ENCODE measurements at regions not wholly inside any gene's neighbourhood (a gene's known extent, or its start where the extent isn't known, plus 50 kb on each side); places are given as distances from the start of the nearest gene placed in this dataset.

DNA sequence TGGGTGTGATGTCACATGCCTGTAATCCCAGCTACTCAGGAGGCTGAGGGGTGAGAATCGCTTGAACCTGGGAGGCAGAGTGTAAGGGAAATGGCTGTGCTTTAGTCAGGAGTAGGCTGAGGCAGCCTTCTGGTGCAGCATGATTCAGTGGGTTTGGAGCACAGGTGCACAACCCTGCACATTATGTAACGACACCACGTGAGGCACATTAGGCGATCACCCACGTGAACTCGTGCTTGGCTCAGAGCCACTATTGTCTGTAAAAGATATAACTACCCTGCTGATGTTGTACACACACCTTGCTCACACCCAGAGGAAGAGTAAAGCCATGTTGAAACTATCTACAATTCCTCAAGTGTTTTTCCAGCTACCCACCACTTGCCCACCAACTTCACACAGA is 54.8 kb upstream of the ZC3H15 start:
- Histone ChIP-seq H3K9me3 (ENCODE audit: severe bottlenecking) (no peaks in the 10 kb centered on the region), H3K36me3 (no peaks in the 10 kb centered on the region), H3K27me3 (ENCODE audit: insufficient read depth, low read depth, severe bottlenecking) (no peaks in the 10 kb centered on the region), H3K4me3 (ENCODE audit: low read depth, low read length) (no peak overlapping the region), H3K27ac (no peak overlapping the region)
- DNase-seq = no peak
- TF ChIP-seq, protein P1, sequence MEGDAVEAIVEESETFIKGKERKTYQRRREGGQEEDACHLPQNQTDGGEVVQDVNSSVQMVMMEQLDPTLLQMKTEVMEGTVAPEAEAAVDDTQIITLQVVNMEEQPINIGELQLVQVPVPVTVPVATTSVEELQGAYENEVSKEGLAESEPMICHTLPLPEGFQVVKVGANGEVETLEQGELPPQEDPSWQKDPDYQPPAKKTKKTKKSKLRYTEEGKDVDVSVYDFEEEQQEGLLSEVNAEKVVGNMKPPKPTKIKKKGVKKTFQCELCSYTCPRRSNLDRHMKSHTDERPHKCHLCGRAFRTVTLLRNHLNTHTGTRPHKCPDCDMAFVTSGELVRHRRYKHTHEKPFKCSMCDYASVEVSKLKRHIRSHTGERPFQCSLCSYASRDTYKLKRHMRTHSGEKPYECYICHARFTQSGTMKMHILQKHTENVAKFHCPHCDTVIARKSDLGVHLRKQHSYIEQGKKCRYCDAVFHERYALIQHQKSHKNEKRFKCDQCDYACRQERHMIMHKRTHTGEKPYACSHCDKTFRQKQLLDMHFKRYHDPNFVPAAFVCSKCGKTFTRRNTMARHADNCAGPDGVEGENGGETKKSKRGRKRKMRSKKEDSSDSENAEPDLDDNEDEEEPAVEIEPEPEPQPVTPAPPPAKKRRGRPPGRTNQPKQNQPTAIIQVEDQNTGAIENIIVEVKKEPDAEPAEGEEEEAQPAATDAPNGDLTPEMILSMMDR (IDR thresholded peaks at IDR 0.05; ENCODE audit: low read depth, low read length) = no peak

DNA sequence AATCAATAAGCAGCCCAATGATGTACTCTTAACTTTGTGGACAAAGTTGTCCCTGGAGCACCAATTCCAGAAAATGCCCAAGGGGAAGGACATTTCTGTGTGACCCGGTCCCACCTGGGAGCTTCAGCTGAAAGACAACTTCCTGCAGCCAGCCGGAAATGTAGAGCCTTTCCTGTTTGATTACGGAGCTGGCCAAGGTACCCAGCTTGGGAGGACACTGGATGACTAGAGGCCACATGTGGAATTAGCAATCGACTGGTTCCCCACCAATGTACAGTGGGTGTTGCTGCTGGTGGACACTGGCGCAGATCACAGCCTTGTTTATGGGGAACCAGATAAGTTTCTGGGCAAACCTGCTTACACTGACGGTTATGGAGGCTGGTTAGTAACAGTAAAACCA is 53.0 kb upstream of the ZC3H15 start:
- H3K4me3 ChIP-seq (ENCODE audit: low read depth, low read length) = no peak overlapping the region
- no peak overlapping the region for H3K27ac ChIP-seq
- H3K36me3 ChIP-seq = no peaks in the 10 kb centered on the region
- no peaks in the 10 kb centered on the region for H3K9me3 ChIP-seq (ENCODE audit: severe bottlenecking)
- TF ChIP-seq, protein P1 (IDR thresholded peaks at IDR 0.05; ENCODE audit: low read depth, low read length) = no peak
- no peaks in the 10 kb centered on the region for H3K27me3 ChIP-seq (ENCODE audit: insufficient read depth, low read depth, severe bottlenecking)
- DNase-seq = no peak

DNA sequence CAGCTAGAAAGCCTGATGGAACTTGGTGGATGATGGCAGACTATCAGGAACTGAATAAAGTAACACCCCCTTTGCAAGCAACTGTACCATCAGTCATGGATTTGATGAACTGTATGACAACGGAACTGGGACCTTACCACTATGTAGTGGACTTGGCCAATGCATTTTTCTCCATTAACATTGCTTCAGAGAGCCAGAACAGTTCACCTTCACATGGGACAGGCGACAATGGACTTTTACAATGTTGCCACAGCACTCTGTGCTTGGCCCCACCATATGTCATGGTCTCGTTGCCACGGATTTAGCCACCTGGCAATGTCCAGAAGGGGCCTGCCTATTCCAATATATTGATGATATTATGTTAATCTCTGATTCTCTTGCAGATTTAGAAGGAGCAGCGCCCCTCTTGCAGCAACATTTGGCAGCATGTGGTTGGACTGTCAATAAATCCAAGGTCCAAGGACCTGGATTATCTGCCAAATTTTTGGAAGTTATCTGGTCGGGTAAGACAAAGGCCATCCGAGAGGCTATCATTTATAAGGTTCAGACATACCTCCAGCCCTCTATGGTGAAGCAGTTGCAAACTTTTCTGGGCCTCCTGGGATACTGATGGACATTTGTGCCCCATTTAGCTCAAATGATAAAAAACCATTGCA is 52.2 kb upstream of the ZC3H15 start:
- H3K27ac ChIP-seq = no peak overlapping the region
- DNase-seq = no peak
- H3K4me3 ChIP-seq (ENCODE audit: low read depth, low read length) = no peak overlapping the region
- no peaks in the 10 kb centered on the region for H3K27me3 ChIP-seq (ENCODE audit: insufficient read depth, low read depth, severe bottlenecking)
- H3K9me3 ChIP-seq (ENCODE audit: severe bottlenecking) = no peaks in the 10 kb centered on the region
- TF ChIP-seq, protein P1 (IDR thresholded peaks at IDR 0.05; ENCODE audit: low read depth, low read length) = no peak
- H3K36me3 ChIP-seq = no peaks in the 10 kb centered on the region
